Body of pancreas (tissue), 4 donors: ENCODE measurements at regions not wholly inside any gene's neighbourhood (a gene's known extent, or its start where the extent isn't known, plus 50 kb on each side); places are given as distances from the start of the nearest gene placed in this dataset.
"Not testable (repeated sequence)": the region's sequence is repeated elsewhere in the genome, so short reads cannot be mapped to it uniquely, and the experiment has no call there.

Experiments
- ATAC-seq: fragments of 150-250 bp; one replicate; pipeline ENCODE4 v1.9.1; 2016
- DNase-seq, 4 donors: peaks; one replicate each; pipeline ENCODE4 v3.0.0-alpha.2; 2019
- H3K27ac ChIP-seq, 4 donors: fragments of 200-600 bp; sonication (generic); 1 replicate in 3 of 4; 2 replicates in 1 of 4; pipeline versions ENCODE4 v1.5.1 to v1.6.1; 2016 to 2019; ENCODE audit warnings: mild to moderate bottlenecking in 1 of 4, mixed read lengths in 1 of 4, moderate library complexity in 1 of 4
- H3K27me3 ChIP-seq, 2 donors: fragments of 200-600 bp; sonication (generic); one replicate each; pipeline ENCODE4 v1.6.0; 2016; ENCODE audit warnings: mild to moderate bottlenecking in 1 of 2
- H3K36me3 ChIP-seq, 2 donors: fragments of 200-600 bp; sonication (generic); replicated peaks in 1 of 2; 2 replicates each; pipeline ENCODE4 v1.5.1; 2016; ENCODE audit warnings: low read depth in 2 of 2; ENCODE audit not compliant: insufficient read depth in 1 of 2
- H3K4me1 ChIP-seq: fragments of 200-600 bp; sonication (generic); one replicate; pipeline ENCODE4 v1.6.0; 2016
- H3K4me3 ChIP-seq, 2 donors: fragments of 200-600 bp; sonication (generic); 1 replicate in 1 of 2; 2 replicates in 1 of 2; pipeline ENCODE4 v1.5.1; 2016 to 2019
- H3K9me3 ChIP-seq, 3 donors: fragments of 200-600 bp; sonication (generic); 1 replicate in 2 of 3; 2 replicates in 1 of 3; pipeline ENCODE4 v1.5.1; 2016
- CTCF ChIP-seq, 7 experiments: fragments of 450-650 bp in 4 of 7; fragments of 200-600 bp in 3 of 7; sonication (generic) in 3 of 7; IDR thresholded peaks; one replicate each; pipeline ENCODE4 v1.5.1; 2016 to 2019; ENCODE audit warnings: antibody characterized with exemption in 7 of 7
- POLR2A ChIP-seq, 3 donors: fragments of 450-650 bp; IDR thresholded peaks; one replicate each; pipeline ENCODE4 v1.6.1; 2016; ENCODE audit warnings: antibody characterized with exemption in 3 of 3, mild to moderate bottlenecking in 2 of 3
- WGBS, 2 donors: methylation state at CpG; one replicate each; pipeline ENCODE4 v1.1.5; 2017; 5-methylcytosine and 5-hydroxymethylcytosine counted together
- intact Hi-C: fragments of 100-400 bp; cut with DNase I; formaldehyde crosslinking; loops from one replicate; pipeline ENCODE4 v1.15.1; 2023

GRCh38 chr4:123528501-123529277, 132.1 kb downstream of the SPRY1 start:
- Histone ChIP-seq H3K27ac (no peak overlapping the region), H3K36me3 (no peaks in the 10 kb centered on the region), H3K27me3 (no peaks in the 10 kb centered on the region), H3K9me3 (no peaks in the 10 kb centered on the region), H3K4me1 (no peaks in the 10 kb centered on the region), H3K4me3 (no peak overlapping the region)
- WGBS, 2 donors = 61 to 74% methylated on average over 3 of the region's 3 CpGs
- no peak for ATAC-seq
- intact Hi-C loops = no loop called here
- TF ChIP-seq POLR2A (IDR thresholded peaks at IDR 0.05) (no peak), CTCF (IDR thresholded peaks at IDR 0.05) (no peak)
- no peak for DNase-seq

- no peaks in the 10 kb centered on the region for H3K4me1 ChIP-seq
- intact Hi-C loops = no loop called here
- no peaks in the 10 kb centered on the region for H3K27me3 ChIP-seq
- WGBS, 2 donors = 90 to 92% methylated on average over 2 of the region's 2 CpGs
- ATAC-seq (no peak), DNase-seq (no peak)
- no peaks in the 10 kb centered on the region for H3K9me3 ChIP-seq
- TF ChIP-seq CTCF (IDR thresholded peaks at IDR 0.05) (no peak), POLR2A (IDR thresholded peaks at IDR 0.05) (no peak)
- H3K36me3 ChIP-seq = no peaks in the 10 kb centered on the region
- no peak overlapping the region for H3K27ac ChIP-seq
- no peak overlapping the region for H3K4me3 ChIP-seq
These were observed 132.6 kb downstream of the SPRY1 start for GRCh38 chr4:123529278-123529568.

- no peak overlapping the region for H3K27ac ChIP-seq
- no peaks in the 10 kb centered on the region for H3K9me3 ChIP-seq
- intact Hi-C loops = no loop called here
- no peaks in the 10 kb centered on the region for H3K36me3 ChIP-seq
- H3K4me1 ChIP-seq = no peaks in the 10 kb centered on the region
- TF ChIP-seq CTCF (IDR thresholded peaks at IDR 0.05) = no peak
- no peak for TF ChIP-seq POLR2A (IDR thresholded peaks at IDR 0.05)
- ATAC-seq (no peak), DNase-seq (no peak)
- 90 to 91% methylated on average over 3 of the region's 3 CpGs for WGBS, 2 donors
- H3K27me3 ChIP-seq = no peaks in the 10 kb centered on the region
- H3K4me3 ChIP-seq = no peak overlapping the region
These were observed 133.8 kb downstream of the SPRY1 start for GRCh38 chr4:123530357-123530756.

GRCh38 chr4:123535037-123535748, 138.6 kb downstream of the SPRY1 start:
- ATAC-seq = no peak
- no peaks in the 10 kb centered on the region for H3K36me3 ChIP-seq
- WGBS, 2 donors = 83 to 90% methylated on average over 1 of the region's 1 CpG
- no peak for DNase-seq
- TF ChIP-seq POLR2A (IDR thresholded peaks at IDR 0.05) = no peak
- TF ChIP-seq CTCF (IDR thresholded peaks at IDR 0.05) = no peak
- no peak overlapping the region for H3K27ac ChIP-seq
- intact Hi-C loops = no loop called here
- no peaks in the 10 kb centered on the region for H3K9me3 ChIP-seq
- H3K4me1 ChIP-seq = no peaks in the 10 kb centered on the region
- no peak overlapping the region for H3K4me3 ChIP-seq
- no peaks in the 10 kb centered on the region for H3K27me3 ChIP-seq

- intact Hi-C loops = no loop called here
- Histone ChIP-seq H3K27me3 (no peaks in the 10 kb centered on the region), H3K4me3 (no peak overlapping the region), H3K36me3 (no peaks in the 10 kb centered on the region), H3K9me3 (no peaks in the 10 kb centered on the region), H3K4me1 (no peaks in the 10 kb centered on the region), H3K27ac (no peak overlapping the region)
- WGBS, 2 donors = 71 to 86% methylated on average over 6 of the region's 6 CpGs
- no peak for TF ChIP-seq CTCF (IDR thresholded peaks at IDR 0.05)
- TF ChIP-seq POLR2A (IDR thresholded peaks at IDR 0.05) = no peak
- DNase-seq (no peak), ATAC-seq (no peak)
These were observed 139.6 kb downstream of the SPRY1 start for GRCh38 chr4:123536225-123536624.

- ATAC-seq, H3K4me1 ChIP-seq, H3K27ac ChIP-seq, H3K4me3 ChIP-seq, intact Hi-C loops, DNase-seq, H3K36me3 ChIP-seq, H3K27me3 ChIP-seq, H3K9me3 ChIP-seq: not testable (repeated sequence)
- 92 to 94% methylated on average over 19 to 27 of the region's 39 CpGs for WGBS, 2 donors
These were observed 141.4 kb downstream of the SPRY1 start for GRCh38 chr4:123537906-123538402.
